ENCODE measurements at regions not wholly inside any gene's neighbourhood (a gene's known extent, or its start where the extent isn't known, plus 50 kb on each side); places are given as distances from the start of the nearest gene placed in this dataset.

DNA sequence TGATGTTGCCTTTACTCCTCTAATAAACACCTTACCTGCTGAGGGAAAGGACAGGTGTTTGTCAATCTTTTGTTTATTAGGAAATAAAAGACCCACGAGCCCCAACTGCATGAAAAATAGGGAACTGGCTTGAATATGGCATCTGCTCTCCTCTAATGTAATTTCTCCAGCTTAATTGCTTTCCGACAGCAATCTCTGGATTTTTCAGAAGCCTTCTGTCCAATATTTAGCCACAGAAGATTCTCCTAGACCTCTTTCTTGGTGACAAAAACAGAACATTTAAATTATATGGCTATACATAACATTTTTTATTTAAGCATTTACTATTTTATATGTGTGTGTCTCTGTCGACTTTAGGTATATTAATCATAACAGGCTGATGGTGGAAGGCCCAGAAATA lies 317.4 kb upstream of the ADARB2 start (continued):
- TF ChIP-seq, protein P1, sequence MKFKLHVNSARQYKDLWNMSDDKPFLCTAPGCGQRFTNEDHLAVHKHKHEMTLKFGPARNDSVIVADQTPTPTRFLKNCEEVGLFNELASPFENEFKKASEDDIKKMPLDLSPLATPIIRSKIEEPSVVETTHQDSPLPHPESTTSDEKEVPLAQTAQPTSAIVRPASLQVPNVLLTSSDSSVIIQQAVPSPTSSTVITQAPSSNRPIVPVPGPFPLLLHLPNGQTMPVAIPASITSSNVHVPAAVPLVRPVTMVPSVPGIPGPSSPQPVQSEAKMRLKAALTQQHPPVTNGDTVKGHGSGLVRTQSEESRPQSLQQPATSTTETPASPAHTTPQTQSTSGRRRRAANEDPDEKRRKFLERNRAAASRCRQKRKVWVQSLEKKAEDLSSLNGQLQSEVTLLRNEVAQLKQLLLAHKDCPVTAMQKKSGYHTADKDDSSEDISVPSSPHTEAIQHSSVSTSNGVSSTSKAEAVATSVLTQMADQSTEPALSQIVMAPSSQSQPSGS (tag by site-specific recombination; IDR thresholded peaks at IDR 0.05; ENCODE audit: low read depth) = no peak
- TF ChIP-seq, protein P2, sequence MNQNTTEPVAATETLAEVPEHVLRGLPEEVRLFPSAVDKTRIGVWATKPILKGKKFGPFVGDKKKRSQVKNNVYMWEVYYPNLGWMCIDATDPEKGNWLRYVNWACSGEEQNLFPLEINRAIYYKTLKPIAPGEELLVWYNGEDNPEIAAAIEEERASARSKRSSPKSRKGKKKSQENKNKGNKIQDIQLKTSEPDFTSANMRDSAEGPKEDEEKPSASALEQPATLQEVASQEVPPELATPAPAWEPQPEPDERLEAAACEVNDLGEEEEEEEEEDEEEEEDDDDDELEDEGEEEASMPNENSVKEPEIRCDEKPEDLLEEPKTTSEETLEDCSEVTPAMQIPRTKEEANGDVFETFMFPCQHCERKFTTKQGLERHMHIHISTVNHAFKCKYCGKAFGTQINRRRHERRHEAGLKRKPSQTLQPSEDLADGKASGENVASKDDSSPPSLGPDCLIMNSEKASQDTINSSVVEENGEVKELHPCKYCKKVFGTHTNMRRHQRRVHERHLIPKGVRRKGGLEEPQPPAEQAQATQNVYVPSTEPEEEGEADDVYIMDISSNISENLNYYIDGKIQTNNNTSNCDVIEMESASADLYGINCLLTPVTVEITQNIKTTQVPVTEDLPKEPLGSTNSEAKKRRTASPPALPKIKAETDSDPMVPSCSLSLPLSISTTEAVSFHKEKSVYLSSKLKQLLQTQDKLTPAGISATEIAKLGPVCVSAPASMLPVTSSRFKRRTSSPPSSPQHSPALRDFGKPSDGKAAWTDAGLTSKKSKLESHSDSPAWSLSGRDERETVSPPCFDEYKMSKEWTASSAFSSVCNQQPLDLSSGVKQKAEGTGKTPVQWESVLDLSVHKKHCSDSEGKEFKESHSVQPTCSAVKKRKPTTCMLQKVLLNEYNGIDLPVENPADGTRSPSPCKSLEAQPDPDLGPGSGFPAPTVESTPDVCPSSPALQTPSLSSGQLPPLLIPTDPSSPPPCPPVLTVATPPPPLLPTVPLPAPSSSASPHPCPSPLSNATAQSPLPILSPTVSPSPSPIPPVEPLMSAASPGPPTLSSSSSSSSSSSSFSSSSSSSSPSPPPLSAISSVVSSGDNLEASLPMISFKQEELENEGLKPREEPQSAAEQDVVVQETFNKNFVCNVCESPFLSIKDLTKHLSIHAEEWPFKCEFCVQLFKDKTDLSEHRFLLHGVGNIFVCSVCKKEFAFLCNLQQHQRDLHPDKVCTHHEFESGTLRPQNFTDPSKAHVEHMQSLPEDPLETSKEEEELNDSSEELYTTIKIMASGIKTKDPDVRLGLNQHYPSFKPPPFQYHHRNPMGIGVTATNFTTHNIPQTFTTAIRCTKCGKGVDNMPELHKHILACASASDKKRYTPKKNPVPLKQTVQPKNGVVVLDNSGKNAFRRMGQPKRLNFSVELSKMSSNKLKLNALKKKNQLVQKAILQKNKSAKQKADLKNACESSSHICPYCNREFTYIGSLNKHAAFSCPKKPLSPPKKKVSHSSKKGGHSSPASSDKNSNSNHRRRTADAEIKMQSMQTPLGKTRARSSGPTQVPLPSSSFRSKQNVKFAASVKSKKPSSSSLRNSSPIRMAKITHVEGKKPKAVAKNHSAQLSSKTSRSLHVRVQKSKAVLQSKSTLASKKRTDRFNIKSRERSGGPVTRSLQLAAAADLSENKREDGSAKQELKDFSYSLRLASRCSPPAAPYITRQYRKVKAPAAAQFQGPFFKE (tag by site-specific recombination; IDR thresholded peaks at IDR 0.05; ENCODE audit: borderline replicate concordance) = no peak
- TF ChIP-seq, protein P3, sequence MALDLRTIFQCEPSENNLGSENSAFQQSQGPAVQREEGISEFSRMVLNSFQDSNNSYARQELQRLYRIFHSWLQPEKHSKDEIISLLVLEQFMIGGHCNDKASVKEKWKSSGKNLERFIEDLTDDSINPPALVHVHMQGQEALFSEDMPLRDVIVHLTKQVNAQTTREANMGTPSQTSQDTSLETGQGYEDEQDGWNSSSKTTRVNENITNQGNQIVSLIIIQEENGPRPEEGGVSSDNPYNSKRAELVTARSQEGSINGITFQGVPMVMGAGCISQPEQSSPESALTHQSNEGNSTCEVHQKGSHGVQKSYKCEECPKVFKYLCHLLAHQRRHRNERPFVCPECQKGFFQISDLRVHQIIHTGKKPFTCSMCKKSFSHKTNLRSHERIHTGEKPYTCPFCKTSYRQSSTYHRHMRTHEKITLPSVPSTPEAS (tag by site-specific recombination; IDR thresholded peaks at IDR 0.05) = no peak
- no peak for TF ChIP-seq ZNF837 (tag by site-specific recombination; IDR thresholded peaks at IDR 0.05)

DNA sequence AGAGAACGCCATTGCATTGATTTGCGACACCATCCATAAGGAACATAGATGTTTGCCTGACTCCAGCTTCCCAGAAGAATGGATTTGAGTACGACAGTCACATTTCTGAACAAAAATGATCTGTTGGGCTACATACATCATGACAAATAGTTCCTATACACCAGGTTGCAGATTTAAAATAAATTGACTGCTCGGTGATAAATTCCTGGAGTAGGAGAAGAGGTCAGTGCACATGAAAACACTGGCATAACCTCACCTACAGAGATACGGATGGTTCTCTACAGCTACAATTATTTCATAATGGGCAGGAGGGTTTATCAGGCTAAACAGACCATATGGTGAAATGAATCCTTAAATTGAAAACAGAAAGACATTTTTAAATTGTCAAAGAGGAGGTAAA lies 316.5 kb upstream of the ADARB2 start:
- Histone ChIP-seq H3K36me3 (ENCODE audit: control insufficient read depth in 2 of 2, insufficient read depth in 1 of 2, low read length in 2 of 2) (no peaks in the 10 kb centered on the region), H3K27ac (ENCODE audit: extremely low read depth, low read depth, low read length) (no peak overlapping the region), H3K9me3 (ENCODE audit: control insufficient read depth, insufficient read depth, low read depth, low read length) (no peaks in the 10 kb centered on the region), H3K4me3 (ENCODE audit: low read depth, low read length) (no peak overlapping the region), H3K4me1 (ENCODE audit: control insufficient read depth, insufficient read depth, low read length) (no peaks in the 10 kb centered on the region)
- no peak for TF ChIP-seq ZNF266 (tag by site-specific recombination; IDR thresholded peaks at IDR 0.05; ENCODE audit: low read depth)
- POLR2A ChIA-PET = no interaction called here
- CTCF ChIA-PET = no interaction called here

DNA sequence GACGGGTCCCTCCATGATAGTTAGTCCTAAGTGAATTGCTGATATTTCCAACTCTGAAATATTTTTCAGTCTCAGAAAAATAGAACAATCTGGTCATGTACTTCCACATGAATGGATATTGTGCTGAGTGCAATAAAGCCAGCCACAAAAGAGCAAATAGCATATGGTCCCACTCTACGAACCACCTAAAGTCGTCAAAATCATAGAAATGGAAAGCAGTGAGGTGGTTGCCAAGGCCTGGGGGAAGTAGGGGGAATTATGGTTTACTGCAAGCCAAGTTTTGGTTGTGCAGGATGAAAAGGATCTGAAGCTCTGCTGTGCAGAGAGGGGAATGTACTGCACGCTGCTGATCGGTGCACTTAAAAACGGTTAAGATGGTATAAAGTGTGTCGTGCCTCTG lies 313.8 kb upstream of the ADARB2 start:
- ChIA-PET CTCF (no interaction called here), POLR2A (no interaction called here)
- Histone ChIP-seq H3K4me1 (ENCODE audit: control insufficient read depth, insufficient read depth, low read length) (no peaks in the 10 kb centered on the region), H3K4me3 (ENCODE audit: low read depth, low read length) (no peak overlapping the region), H3K9me3 (ENCODE audit: control insufficient read depth, insufficient read depth, low read depth, low read length) (no peaks in the 10 kb centered on the region), H3K27ac (ENCODE audit: extremely low read depth, low read depth, low read length) (no peak overlapping the region), H3K36me3 (ENCODE audit: control insufficient read depth in 2 of 2, insufficient read depth in 1 of 2, low read length in 2 of 2) (no peaks in the 10 kb centered on the region)
- TF ChIP-seq BCL11A (tag by site-specific recombination; IDR thresholded peaks at IDR 0.05; ENCODE audit: low read depth) = no peak
- no peak for TF ChIP-seq ZNF335 (tag by site-specific recombination; conservative IDR thresholded peaks at IDR 0.05)
- TF ChIP-seq, protein P3 (tag by site-specific recombination; IDR thresholded peaks at IDR 0.05) = no peak

DNA sequence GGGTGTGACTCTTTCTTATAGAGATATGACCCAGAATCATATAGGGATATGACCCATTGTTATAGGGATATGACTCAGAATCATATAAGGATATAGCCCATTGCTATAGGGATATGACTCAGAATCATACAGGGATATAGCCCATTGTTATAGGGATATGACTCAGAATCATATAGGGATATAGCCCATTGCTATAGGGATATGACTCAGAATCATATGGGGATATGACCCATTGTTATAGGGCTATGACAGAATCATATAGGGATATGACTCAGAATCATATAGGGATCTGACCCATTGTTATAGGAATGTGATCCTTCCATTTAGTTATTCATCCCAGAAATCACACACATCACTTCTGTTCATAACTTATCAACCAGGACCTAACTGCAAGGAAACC lies 312.2 kb upstream of the ADARB2 start:
- POLR2A ChIA-PET = no interaction called here

More for the DNA sequence above, 312.2 kb upstream of the ADARB2 start:
- H3K9me3 ChIP-seq (ENCODE audit: control insufficient read depth, insufficient read depth, low read depth, low read length) = no peaks in the 10 kb centered on the region
- no peaks in the 10 kb centered on the region for H3K4me1 ChIP-seq (ENCODE audit: control insufficient read depth, insufficient read depth, low read length)
- H3K27ac ChIP-seq (ENCODE audit: extremely low read depth, low read depth, low read length) = no peak overlapping the region
- H3K4me3 ChIP-seq (ENCODE audit: low read depth, low read length) = no peak overlapping the region
- CTCF ChIA-PET = no interaction called here
- H3K36me3 ChIP-seq (ENCODE audit: control insufficient read depth in 2 of 2, insufficient read depth in 1 of 2, low read length in 2 of 2) = no peaks in the 10 kb centered on the region
- TF ChIP-seq ZNF664 (tag by site-specific recombination; IDR thresholded peaks at IDR 0.05) = no peak
- TF ChIP-seq SP2 (tag by site-specific recombination; IDR thresholded peaks at IDR 0.05) = no peak
- TF ChIP-seq ZNF155 (tag by site-specific recombination; IDR thresholded peaks at IDR 0.05) = no peak
- no peak for TF ChIP-seq ZNF175 (tag by site-specific recombination; IDR thresholded peaks at IDR 0.05)
- no peak for TF ChIP-seq KLF8 (tag by site-specific recombination; IDR thresholded peaks at IDR 0.05)
